ENCODE measurements at regions not wholly inside any gene's neighbourhood (a gene's known extent, or its start where the extent isn't known, plus 50 kb on each side); places are given as distances from the start of the nearest gene placed in this dataset.

DNA sequence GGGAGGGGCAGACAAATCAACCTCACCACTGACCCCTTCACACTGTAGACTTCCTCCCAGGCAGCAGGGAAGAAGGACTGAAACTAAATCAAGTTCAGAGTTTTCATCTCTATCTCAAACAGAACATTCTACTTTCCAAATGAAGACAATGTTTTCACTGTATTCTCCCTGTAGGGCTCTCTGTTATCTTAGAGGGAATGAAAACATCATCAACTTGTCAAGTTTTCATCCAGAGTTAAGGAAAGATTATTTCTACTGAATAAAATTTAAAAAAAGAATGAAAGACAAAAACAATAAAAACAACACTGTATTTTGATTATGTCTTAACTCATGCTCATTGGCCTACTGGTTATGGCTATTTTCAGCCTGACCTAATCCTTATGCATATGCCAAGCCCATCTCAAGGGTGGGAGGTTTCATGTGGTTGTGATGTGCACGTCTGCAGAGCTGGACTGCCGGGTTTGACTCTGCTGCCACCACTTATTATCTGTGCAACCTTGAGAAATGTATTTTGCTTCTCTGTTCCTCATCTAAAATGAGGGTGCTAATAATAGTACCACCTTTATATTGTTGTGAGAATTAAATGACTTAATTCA is 152.0 kb upstream of the AVPR1A start:
- H3K4me3 ChIP-seq (ENCODE audit: low read depth, low read length): no peak overlapping the region
- H3K36me3 ChIP-seq (ENCODE audit: insufficient read depth): no peaks in the 10 kb centered on the region
- DNase-seq (ENCODE audit: extremely low spot score): no peak
- H3K4me1 ChIP-seq (ENCODE audit: insufficient read depth): no peaks in the 10 kb centered on the region
- WGBS: 51% methylated on average over 2 of the region's 2 CpGs
- no peak overlapping the region for H3K27ac ChIP-seq (ENCODE audit: low read depth)

DNA sequence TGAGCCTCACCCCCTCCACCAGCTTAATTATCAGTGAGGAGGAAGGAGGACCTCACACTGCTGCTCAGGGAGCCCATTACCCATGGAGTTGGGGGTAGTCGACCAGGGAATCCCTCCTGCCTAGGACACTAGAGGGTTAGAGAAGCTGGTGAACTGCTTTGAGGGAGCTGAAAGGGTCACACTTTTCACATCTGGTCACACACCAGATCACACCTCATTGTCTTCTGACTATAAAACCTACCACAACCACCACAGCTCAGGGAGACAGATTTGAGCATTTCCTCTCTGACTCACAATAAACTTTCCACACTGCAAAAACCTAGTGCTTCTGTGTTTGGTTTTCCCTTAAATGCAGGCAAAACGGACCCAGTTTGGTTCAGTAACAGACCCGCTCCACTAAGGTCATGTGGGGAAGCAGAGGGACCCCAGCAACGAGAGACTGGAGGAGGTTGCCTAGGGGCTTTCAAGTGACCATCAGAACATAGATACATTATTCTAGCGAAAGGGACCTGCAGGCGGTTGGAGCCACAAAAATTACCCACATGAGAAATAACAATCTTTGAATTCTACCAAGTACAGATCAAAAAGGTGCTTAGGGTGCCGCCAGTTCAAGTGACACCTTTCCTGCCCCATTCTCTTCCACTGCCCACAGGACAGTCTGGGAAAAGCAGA is 151.4 kb upstream of the AVPR1A start:
- no peaks in the 10 kb centered on the region for H3K36me3 ChIP-seq (ENCODE audit: insufficient read depth)
- WGBS: 58% methylated on average over 7 of the region's 7 CpGs
- no peak overlapping the region for H3K4me3 ChIP-seq (ENCODE audit: low read depth, low read length)
- no peak for DNase-seq (ENCODE audit: extremely low spot score)
- no peaks in the 10 kb centered on the region for H3K4me1 ChIP-seq (ENCODE audit: insufficient read depth)
- H3K27ac ChIP-seq (ENCODE audit: low read depth): no peak overlapping the region

DNA sequence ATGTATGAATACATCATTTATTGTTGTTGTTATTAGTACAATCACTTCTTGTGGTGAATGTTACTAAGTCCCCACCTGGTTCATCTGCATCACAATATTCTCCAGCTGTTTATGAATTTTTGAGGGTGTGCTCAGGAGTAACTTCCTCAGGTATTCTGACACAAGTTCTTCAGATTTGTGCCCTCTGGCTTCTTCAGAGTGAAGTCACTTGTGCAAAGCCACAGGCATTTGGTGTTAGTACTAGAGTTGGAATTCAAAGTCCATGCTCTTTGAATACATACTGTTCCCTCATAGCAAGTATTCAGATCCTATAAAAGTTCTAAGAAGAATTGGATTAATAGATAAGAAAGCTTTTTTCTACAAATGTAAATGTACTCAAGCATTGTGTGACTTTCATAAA is 150.3 kb upstream of the AVPR1A start:
- H3K27ac ChIP-seq (ENCODE audit: low read depth): no peak overlapping the region
- no peaks in the 10 kb centered on the region for H3K4me1 ChIP-seq (ENCODE audit: insufficient read depth)
- no peak for DNase-seq (ENCODE audit: extremely low spot score)
- H3K36me3 ChIP-seq (ENCODE audit: insufficient read depth): no peaks in the 10 kb centered on the region
- no peak overlapping the region for H3K4me3 ChIP-seq (ENCODE audit: low read depth, low read length)

DNA sequence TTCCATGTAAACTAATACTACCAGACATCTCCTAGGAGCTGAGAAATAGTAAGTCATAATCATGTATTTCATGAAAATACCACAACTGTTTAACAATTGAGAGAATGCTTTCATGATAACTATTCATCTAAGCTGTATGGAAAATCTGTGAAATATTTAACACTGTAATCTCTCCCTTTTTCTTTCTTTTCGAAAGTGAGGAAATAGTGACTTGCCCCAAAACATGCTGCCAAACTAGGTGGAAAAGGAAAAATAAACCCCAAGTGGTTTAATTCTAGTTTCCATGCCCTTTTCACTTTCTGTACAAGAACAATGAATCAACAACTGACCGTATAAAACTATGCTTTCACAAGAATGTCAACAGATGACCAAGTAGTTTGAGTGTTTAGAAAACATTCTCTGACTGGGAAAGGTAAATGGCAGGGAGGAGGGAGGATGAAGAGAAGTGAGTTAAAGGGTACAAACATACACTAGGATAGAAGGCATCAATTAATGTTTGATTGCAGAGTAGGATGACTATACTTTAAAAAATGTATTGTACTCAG is 147.5 kb upstream of the AVPR1A start:
- Histone ChIP-seq H3K4me1 (ENCODE audit: insufficient read depth) (no peaks in the 10 kb centered on the region), H3K27ac (ENCODE audit: low read depth) (no peak overlapping the region), H3K4me3 (ENCODE audit: low read depth, low read length) (no peak overlapping the region), H3K36me3 (ENCODE audit: insufficient read depth) (no peaks in the 10 kb centered on the region)
- no peak for DNase-seq (ENCODE audit: extremely low spot score)
- WGBS: 67% methylated on average over 2 of the region's 2 CpGs

DNA sequence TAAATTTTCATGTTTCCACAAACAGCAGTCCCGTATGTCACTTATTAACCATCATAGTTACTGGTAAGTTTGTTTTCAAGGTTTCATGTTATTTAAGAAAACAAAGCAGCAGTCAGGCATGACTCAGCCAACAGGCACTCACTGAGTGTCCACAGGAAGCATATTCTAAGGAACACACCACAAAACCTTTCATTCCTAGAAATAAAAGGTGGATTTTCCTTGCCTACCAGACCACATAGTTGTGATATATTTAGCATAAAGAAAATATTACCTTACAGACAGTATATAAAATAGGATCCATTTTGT is 143.3 kb upstream of the AVPR1A start:
- no peaks in the 10 kb centered on the region for H3K4me1 ChIP-seq (ENCODE audit: insufficient read depth)
- no peak overlapping the region for H3K27ac ChIP-seq (ENCODE audit: low read depth)
- no peak overlapping the region for H3K4me3 ChIP-seq (ENCODE audit: low read depth, low read length)
- peak; percentile 17 for DNase-seq (ENCODE audit: extremely low spot score)
- 49% methylated on average over 1 of the region's 1 CpG for WGBS
- no peaks in the 10 kb centered on the region for H3K36me3 ChIP-seq (ENCODE audit: insufficient read depth)

DNA sequence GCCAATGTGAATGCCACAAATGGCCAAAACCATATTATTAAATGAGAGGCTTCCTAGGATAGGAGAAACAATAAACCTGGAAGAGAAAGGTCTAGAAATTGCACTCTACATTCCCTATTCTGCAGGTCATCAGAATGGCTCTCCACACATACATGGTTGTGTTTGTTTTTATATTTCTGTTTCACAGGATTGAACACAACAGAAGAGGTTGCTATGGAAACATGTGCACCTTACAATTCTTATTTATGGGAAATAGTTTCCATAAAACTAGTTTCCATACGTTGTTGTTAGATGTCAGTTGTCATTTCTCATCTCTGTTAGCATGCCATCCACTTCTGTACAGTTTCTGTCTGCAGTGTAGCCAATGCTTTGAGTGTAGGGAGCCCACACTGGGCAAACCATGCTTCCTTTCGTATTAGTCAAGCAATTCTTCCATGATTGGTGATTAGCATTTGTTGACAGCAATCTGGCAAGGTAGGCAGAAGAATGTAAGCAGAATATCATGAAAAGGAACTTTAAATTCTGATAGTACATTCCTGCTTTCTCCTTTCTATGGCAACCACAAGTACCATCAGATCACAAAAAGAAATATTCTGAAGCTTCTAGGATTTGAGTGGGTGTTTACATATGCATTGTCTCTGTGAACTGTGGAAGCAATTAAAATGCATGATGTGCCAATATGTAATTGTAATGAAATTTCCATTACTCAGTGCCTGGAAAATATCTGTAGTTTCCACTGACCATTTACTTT is 141.6 kb upstream of the AVPR1A start:
- no peak for DNase-seq (ENCODE audit: extremely low spot score)
- 66% methylated on average over 2 of the region's 2 CpGs for WGBS
- no peaks in the 10 kb centered on the region for H3K4me1 ChIP-seq (ENCODE audit: insufficient read depth)
- H3K4me3 ChIP-seq (ENCODE audit: low read depth, low read length): no peak overlapping the region
- H3K36me3 ChIP-seq (ENCODE audit: insufficient read depth): no peaks in the 10 kb centered on the region
- H3K27ac ChIP-seq (ENCODE audit: low read depth): no peak overlapping the region

DNA sequence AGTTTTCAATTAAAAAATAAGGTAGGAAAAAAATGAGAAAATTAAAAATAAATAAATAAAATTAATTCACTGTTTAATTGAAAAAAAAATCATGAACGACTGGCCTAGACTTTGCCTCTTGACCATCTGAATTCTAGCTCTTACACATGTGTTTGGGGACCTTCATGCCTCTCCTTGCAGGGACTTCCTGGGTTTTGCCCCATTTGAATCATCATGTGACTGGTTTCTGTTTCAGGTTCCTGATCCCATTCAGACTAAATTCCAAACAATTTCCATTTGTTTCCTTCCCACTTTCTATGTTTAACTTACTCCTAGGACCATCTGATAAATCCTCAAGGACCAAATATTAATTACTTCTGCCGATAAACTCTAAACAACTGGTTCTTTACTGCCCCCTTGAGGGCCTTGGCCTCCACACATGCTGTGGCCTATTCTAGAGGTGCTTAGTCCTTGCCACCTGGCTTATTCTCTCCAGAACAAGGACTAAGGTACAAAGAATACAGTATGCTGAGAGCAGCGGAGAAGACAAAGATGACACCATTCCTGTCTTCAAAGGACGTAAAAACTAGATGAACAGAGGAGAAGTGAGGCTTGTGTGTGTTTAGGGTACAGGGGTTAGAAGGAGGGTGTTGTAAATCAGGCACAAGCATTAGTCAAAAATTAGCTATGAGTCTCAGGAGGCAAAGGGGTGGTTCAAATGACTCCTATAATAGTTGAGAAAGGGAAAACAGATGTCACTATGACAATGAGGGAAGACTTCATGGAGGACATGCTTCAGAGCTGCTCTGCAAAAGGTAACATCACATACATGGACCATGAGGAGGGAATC is 125.8 kb upstream of the AVPR1A start:
- Histone ChIP-seq H3K27ac (ENCODE audit: low read depth) (no peak overlapping the region), H3K4me1 (ENCODE audit: insufficient read depth) (no peaks in the 10 kb centered on the region), H3K36me3 (ENCODE audit: insufficient read depth) (no peaks in the 10 kb centered on the region), H3K4me3 (ENCODE audit: low read depth, low read length) (no peak overlapping the region)
- DNase-seq (ENCODE audit: extremely low spot score): no peak
- whole genome bisulfite sequencing: 47% methylated on average over 4 of the region's 4 CpGs

DNA sequence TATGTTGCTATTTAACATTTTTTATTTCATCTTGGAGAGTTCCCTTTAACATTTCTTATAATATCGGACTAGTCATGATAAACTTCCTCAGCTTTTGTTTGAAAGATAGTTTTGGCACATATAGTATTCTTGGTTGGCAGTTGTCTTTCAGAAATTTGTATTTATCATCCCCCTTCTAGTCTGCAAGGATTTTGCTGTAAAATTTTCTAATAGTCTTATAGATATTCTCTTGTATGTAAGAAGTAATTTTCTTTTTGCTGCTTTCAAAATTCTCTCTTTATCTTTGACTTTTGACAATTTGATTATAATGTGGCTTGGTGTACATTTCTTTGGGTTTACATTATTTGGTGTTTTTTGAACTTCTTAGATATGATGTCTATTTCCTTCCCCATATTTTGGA is 116.0 kb upstream of the AVPR1A start:
- Histone ChIP-seq H3K4me1 (ENCODE audit: insufficient read depth) (no peaks in the 10 kb centered on the region), H3K4me3 (ENCODE audit: low read depth, low read length) (no peak overlapping the region), H3K27ac (ENCODE audit: low read depth) (no peak overlapping the region), H3K36me3 (ENCODE audit: insufficient read depth) (no peaks in the 10 kb centered on the region)
- WGBS: 89% methylated on average over 1 of the region's 1 CpG
- no peak for DNase-seq (ENCODE audit: extremely low spot score)

DNA sequence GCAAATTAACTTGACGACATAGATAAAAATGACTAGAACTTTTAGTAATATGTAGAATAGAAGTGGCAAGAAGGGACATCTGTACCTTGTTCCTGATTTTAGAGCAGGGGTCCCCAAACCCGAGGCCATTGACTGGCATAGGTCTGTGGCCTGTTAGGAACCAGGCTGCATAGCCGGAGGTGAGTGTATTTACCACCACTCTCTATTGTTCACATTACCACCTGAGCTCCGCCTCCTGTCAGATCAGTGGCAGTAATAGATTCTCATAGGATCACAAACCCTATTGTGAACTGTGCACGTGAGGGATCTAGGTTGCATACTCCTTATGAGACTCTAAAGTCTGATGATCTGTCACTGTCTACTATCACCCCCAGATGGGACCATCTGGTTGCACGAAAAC is 113.6 kb upstream of the AVPR1A start:
- Histone ChIP-seq H3K4me3 (ENCODE audit: low read depth, low read length) (no peak overlapping the region), H3K4me1 (ENCODE audit: insufficient read depth) (no peaks in the 10 kb centered on the region), H3K36me3 (ENCODE audit: insufficient read depth) (no peaks in the 10 kb centered on the region), H3K27ac (ENCODE audit: low read depth) (no peak overlapping the region)
- WGBS: 85% methylated on average over 6 of the region's 6 CpGs
- DNase-seq (ENCODE audit: extremely low spot score): no peak

DNA sequence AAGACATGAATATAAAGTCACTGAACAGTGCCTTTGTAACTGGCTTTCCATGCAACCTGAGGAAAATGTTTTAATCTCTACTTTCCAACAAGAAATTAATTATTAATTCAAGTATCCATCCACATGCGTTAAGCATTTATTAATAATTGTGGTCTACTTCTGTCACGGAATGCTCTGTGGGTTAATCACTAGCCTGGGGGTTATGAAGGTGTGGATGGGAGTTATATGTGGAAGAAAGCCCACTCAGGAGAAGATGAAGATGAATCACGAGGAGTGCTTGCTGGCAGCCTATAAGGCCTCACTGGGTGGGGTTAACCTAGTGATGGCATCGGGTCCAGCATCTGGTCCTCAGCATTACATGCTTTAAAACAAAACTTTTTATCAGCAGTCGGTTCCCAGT is 99.5 kb upstream of the AVPR1A start:
- WGBS: 78% methylated on average over 5 of the region's 5 CpGs
- DNase-seq (ENCODE audit: extremely low spot score): no peak
- Histone ChIP-seq H3K36me3 (ENCODE audit: insufficient read depth) (no peaks in the 10 kb centered on the region), H3K4me1 (ENCODE audit: insufficient read depth) (no peaks in the 10 kb centered on the region), H3K4me3 (ENCODE audit: low read depth, low read length) (no peak overlapping the region), H3K27ac (ENCODE audit: low read depth) (no peak overlapping the region)

DNA sequence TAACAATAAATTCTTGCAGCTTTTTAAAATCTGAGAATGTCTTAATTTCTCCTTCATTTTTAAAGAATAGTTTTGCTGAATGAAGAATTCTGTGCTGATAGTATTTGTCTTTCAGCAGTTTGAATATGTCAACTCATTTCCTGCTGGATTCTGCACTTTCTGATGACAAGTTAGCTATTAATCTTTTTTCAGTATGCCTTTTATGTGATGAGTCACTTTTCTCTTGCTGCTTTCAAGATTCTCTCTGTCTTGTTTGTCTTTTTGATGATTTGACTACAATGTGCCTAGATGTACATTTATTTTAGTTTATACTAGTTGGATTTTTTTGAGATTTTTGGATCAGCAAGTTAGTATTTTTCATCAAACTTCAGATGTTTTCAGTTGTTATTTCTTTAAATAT is 87.9 kb upstream of the AVPR1A start:
- Histone ChIP-seq H3K36me3 (ENCODE audit: insufficient read depth) (no peaks in the 10 kb centered on the region), H3K27ac (ENCODE audit: low read depth) (no peak overlapping the region), H3K4me1 (ENCODE audit: insufficient read depth) (no peaks in the 10 kb centered on the region), H3K4me3 (ENCODE audit: low read depth, low read length) (no peak overlapping the region)
- no peak for DNase-seq (ENCODE audit: extremely low spot score)

DNA sequence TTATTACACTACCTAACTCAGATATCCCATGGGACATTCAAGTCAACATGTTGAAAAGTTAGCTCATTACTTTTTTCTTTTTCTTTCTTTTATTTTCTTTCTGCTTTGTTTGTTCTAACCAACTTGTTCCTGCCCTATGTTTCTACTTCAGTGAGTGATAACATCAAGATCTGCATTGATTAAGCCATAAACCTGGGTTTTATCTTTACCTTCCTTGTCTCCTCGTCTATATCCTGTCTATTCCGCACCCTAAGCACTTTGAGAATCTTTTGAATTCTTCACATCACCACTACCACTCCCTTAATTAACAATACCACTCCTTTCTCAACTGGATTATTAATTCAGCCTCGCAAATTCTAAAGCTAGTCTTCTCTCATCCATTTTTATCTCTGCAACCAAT is 81.9 kb upstream of the AVPR1A start:
- H3K27ac ChIP-seq (ENCODE audit: low read depth): no peak overlapping the region
- no peak overlapping the region for H3K4me3 ChIP-seq (ENCODE audit: low read depth, low read length)
- no peak for DNase-seq (ENCODE audit: extremely low spot score)
- no peaks in the 10 kb centered on the region for H3K36me3 ChIP-seq (ENCODE audit: insufficient read depth)
- H3K4me1 ChIP-seq (ENCODE audit: insufficient read depth): no peaks in the 10 kb centered on the region
- 66% methylated on average over 3 of the region's 3 CpGs for WGBS

DNA sequence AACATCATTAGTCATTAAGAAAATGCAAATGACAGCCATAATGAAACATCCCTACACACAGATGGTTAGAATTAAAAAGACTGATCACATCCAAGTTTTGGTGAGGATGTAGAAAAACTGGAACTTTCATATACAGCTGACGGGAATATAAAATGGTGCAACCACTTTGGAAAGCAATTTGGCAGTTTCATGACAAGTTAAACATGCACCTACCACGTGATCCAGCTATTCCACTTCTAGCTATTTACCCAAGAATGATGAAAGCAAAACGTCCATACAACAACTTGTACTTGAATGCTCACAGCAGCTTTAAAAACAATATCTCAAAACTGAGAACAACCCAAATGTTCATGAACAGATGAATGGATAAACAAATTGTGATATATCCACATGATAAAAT is 77.9 kb upstream of the AVPR1A start:
- H3K4me3 ChIP-seq (ENCODE audit: low read depth, low read length): no peak overlapping the region
- no peaks in the 10 kb centered on the region for H3K36me3 ChIP-seq (ENCODE audit: insufficient read depth)
- WGBS: 54% methylated on average over 3 of the region's 3 CpGs
- H3K27ac ChIP-seq (ENCODE audit: low read depth): no peak overlapping the region
- DNase-seq (ENCODE audit: extremely low spot score): no peak
- no peaks in the 10 kb centered on the region for H3K4me1 ChIP-seq (ENCODE audit: insufficient read depth)
